ENCODE measurements at regions not wholly inside any gene's neighbourhood (a gene's known extent, or its start where the extent isn't known, plus 50 kb on each side); places are given as distances from the start of the nearest gene placed in this dataset.

DNA sequence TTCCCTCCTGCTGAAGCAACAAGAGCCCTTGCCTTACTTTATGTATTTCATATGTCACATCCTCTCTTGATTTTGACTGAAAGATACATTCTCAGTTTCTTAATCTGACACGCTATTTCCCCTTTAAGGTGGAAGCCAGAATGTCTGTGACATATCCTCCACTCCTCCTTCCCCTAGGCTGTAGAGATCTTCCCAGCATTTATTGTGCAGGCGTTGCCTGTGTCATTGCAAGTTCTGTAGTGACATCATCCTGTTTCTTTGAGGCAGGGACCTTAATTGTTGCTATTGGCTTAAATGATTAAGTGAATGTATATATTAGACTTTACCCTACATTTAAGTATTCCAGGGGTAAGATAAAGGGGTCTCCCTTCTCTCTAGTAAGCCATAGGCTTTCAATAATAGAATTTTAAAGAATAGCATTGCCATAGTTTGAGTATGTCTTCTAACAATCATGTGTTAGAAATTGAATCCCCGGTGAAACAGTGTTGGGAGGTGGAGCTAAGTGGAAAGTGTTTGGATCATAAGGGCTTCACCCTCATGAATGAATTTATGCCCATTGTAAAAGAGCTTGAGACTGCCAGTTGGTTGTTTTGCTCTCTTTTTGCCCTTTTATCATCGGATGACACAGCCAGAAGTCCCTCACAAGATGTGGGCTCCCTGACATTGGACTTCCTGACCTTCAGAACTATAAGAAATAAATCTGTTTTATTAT, 189.5 kb upstream of the CDC14C start:
- DNase-seq (ENCODE audit: low read depth, low spot score): no peak
- in situ Hi-C loops (cut with HindIII; ENCODE audit: low sequenced_read_pairs): no loop called here
- TF ChIP-seq, protein P1, sequence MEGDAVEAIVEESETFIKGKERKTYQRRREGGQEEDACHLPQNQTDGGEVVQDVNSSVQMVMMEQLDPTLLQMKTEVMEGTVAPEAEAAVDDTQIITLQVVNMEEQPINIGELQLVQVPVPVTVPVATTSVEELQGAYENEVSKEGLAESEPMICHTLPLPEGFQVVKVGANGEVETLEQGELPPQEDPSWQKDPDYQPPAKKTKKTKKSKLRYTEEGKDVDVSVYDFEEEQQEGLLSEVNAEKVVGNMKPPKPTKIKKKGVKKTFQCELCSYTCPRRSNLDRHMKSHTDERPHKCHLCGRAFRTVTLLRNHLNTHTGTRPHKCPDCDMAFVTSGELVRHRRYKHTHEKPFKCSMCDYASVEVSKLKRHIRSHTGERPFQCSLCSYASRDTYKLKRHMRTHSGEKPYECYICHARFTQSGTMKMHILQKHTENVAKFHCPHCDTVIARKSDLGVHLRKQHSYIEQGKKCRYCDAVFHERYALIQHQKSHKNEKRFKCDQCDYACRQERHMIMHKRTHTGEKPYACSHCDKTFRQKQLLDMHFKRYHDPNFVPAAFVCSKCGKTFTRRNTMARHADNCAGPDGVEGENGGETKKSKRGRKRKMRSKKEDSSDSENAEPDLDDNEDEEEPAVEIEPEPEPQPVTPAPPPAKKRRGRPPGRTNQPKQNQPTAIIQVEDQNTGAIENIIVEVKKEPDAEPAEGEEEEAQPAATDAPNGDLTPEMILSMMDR (IDR thresholded peaks at IDR 0.05; ENCODE audit: low read depth, low read length): no peak
- H3K4me3 ChIP-seq (ENCODE audit: low read depth, low read length): no peak overlapping the region

DNA sequence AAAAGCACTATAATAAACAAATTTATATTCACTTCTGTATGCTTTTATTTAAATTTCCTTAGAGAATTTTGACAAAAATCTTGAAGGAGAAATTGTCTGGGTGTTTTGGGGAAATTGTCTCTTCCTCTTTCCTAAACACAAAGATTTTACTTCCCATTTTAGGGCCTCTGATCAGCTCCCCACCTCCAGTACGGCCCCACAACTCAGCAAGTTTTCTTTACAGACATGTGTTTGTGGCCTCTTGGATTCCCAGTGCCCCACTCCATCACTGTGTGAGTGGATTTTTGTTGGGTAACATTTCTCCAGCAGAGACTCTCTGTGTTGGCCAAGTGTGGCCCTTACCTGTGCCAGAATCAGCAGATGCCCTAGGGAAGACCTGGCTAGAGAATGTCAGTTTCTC, 182.8 kb upstream of the CDC14C start:
- in situ Hi-C loops (cut with HindIII; ENCODE audit: low sequenced_read_pairs): no loop called here
- TF ChIP-seq, protein P1 (IDR thresholded peaks at IDR 0.05; ENCODE audit: low read depth, low read length): no peak
- DNase-seq (ENCODE audit: low read depth, low spot score): no peak
- no peak overlapping the region for H3K4me3 ChIP-seq (ENCODE audit: low read depth, low read length)

DNA sequence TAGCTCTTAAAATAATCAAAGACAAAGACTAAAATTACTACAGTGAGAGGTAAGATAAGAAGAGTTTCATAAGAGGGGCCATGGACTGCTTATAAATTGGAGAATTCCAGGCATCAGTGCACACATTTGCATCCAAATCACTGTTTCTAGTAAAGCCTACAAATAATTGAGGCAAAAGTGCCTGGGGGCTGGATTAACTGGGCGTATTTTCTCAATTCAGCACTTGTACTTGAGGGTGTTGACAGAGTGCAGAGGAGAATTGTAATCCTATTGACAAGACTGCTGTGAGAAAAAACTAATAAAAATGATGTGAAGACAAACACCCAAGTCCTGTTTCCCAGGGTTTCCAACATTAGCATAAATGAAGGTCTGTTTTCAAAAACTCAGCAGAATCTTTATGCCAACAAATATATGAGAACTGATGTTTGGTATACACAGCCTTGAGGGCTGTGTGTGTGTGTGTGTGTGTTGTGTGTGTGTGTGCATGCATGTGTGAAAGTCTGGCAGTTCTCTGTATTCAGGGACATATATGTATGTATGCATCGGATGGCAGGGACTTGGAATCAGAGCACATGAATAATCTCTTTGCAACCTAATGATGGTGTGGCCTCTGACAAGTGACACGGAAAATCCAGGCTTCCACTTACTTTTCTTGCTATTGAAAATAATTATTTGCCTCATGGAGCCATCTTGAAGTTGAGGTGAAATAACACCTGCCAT, 182.1 kb upstream of the CDC14C start:
- no peak for DNase-seq (ENCODE audit: low read depth, low spot score)
- in situ Hi-C loops (cut with HindIII; ENCODE audit: low sequenced_read_pairs): no loop called here
- TF ChIP-seq, protein P1 (IDR thresholded peaks at IDR 0.05; ENCODE audit: low read depth, low read length): no peak
- H3K4me3 ChIP-seq (ENCODE audit: low read depth, low read length): no peak overlapping the region

DNA sequence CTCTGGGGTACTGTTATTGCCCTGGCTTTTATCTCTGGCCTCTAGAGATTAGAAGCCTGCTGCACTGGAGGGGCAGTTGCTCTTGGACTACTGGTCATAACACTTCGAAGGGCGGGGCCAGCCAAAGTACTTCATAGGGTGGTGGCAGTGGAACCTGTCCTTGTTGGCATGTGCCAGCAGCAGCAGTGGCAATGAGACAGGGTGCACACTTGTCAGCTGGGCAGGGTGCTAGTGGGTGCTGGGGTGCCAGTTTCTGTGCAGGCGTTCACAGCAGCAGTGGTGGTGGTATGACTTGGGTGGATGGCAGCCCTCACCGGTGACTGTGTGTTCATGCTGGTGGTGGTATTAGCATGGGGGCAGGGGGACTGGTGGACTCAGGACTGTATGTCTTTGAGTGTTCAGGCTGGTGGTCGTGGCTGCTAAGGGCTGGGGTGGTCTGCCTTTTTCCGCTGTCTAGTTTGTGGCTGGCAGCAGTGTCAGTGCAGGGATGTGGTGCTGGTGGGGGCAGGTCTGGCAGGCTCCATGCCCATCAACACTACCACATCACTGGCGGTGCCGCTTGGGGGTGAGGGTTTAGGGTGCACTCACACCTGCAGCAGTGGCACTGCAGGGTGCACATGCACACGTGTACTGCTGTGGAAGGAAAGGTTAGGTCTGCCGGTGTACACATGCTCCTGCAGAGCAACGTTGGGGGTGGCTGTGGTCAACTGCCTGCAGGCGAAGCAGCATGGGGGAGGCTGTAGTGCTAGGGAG, 176.1 kb upstream of the CDC14C start:
- TF ChIP-seq, protein P1 (IDR thresholded peaks at IDR 0.05; ENCODE audit: low read depth, low read length): no peak
- in situ Hi-C loops (cut with HindIII; ENCODE audit: low sequenced_read_pairs): no loop called here
- no peak for DNase-seq (ENCODE audit: low read depth, low spot score)
- no peak overlapping the region for H3K4me3 ChIP-seq (ENCODE audit: low read depth, low read length)

DNA sequence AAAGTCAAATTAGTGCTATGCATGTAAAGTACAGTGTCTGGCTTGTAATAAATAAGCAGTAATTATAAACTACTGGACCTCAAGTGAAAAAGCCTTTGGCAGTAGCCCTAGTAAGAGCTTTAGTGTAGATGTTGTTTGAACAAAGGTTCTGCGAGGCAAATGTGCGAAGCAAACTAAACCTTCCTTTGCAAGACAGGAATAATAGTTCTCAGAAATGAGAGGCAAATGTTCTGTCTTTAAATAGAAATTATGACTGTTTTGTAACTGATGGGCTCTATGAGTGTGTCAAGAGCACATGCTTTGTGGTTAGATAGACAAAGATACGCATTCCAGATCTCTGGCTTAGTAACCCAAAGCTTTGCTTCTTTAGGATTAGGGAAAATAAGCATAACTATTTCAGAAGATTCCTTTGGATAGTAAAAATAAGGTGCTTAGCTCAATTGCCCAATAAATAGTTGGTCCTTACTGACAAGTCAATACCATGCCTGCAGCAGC, 169.2 kb upstream of the CDC14C start:
- H3K4me3 ChIP-seq (ENCODE audit: low read depth, low read length): no peak overlapping the region
- in situ Hi-C loops (cut with HindIII; ENCODE audit: low sequenced_read_pairs): no loop called here
- DNase-seq (ENCODE audit: low read depth, low spot score): no peak
- TF ChIP-seq, protein P1 (IDR thresholded peaks at IDR 0.05; ENCODE audit: low read depth, low read length): no peak

DNA sequence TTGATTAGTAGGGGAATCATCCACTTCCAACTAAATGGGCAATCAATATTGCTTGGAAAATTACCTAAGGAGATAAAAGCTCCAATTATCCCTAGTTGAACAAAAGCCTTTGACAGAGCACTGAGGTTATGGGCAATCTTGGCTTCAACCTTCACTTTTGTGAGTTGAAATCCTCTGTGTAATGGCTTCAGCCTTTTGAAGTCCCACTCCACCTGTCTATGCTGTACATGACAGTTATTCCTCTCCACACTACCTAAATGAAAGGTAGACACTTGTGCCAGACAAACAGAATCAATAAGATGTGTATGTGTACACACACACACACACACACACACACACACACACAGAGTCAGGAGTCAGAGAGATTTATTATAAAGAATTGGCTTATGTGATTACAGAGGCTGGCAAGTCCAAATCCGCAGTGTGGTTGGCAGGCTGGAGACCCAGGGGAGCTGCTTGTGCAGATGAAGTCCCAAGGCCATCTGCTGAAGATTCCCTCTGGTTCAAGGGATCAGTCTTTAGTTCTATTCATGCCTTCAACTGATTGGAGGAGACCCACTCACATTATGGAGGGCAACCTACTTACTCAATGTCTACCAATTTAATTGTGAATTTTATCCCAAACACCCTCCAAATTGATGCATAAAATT, 164.8 kb upstream of the CDC14C start:
- H3K4me3 ChIP-seq (ENCODE audit: low read depth, low read length): no peak overlapping the region
- TF ChIP-seq, protein P1 (IDR thresholded peaks at IDR 0.05; ENCODE audit: low read depth, low read length): no peak
- in situ Hi-C loops (cut with HindIII; ENCODE audit: low sequenced_read_pairs): no loop called here
- no peak for DNase-seq (ENCODE audit: low read depth, low spot score)
